Suprapubic skin (tissue), 4 donors: ENCODE measurements at regions not wholly inside any gene's neighbourhood (a gene's known extent, or its start where the extent isn't known, plus 50 kb on each side); places are given as distances from the start of the nearest gene placed in this dataset.
A peak's percentile ranks its signal among the peaks of the same experiment; 100 is the strongest.

Experiments
- DNase-seq, 2 donors: peaks; one replicate each; pipeline ENCODE4 v3.0.0-alpha.2; 2019; ENCODE audit warnings: low spot score in 2 of 2
- H3K27ac ChIP-seq: fragments of 200-600 bp; sonication (generic); one replicate; pipeline ENCODE4 v1.5.1; 2019
- H3K27me3 ChIP-seq: fragments of 200-600 bp; sonication (generic); one replicate; pipeline ENCODE4 v1.5.1; 2019
- H3K36me3 ChIP-seq: fragments of 200-600 bp; sonication (generic); one replicate; pipeline ENCODE4 v1.5.1; 2019
- H3K4me1 ChIP-seq: fragments of 200-600 bp; sonication (generic); one replicate; pipeline ENCODE4 v1.5.1; 2019
- H3K4me3 ChIP-seq: fragments of 200-600 bp; sonication (generic); one replicate; pipeline ENCODE4 v1.5.1; 2019; ENCODE audit warnings: mild to moderate bottlenecking
- H3K9me3 ChIP-seq: fragments of 200-600 bp; sonication (generic); one replicate; pipeline ENCODE4 v1.5.1; 2019
- CTCF ChIP-seq, 2 donors: fragments of 200-600 bp in 1 of 2; fragments of 450-650 bp in 1 of 2; sonication (generic) in 1 of 2; IDR thresholded peaks; one replicate each; pipeline ENCODE4 v1.5.1; 2016 to 2019; ENCODE audit warnings: antibody characterized with exemption in 2 of 2, mild to moderate bottlenecking in 1 of 2, moderate library complexity in 1 of 2
- EP300 ChIP-seq: sonication (generic); formaldehyde crosslinking; IDR thresholded peaks from one replicate; pipeline ENCODE4 v1.6.1; 2017; ENCODE audit warnings: antibody characterized with exemption
- POLR2A ChIP-seq, 2 donors: fragments of 450-650 bp; IDR thresholded peaks; one replicate each; pipeline ENCODE4 v1.6.1; 2017; ENCODE audit warnings: antibody characterized with exemption in 2 of 2, mild to moderate bottlenecking in 2 of 2, moderate library complexity in 2 of 2
- POLR2AphosphoS5 ChIP-seq, 3 donors: sonication (generic); formaldehyde crosslinking; IDR thresholded peaks; one replicate each; pipeline ENCODE4 v1.6.1; 2017; ENCODE audit warnings: antibody characterized with exemption in 3 of 3
- WGBS: methylation state at CpG from one replicate; pipeline ENCODE4 v1.1.5; 2018; 5-methylcytosine and 5-hydroxymethylcytosine counted together

DNA sequence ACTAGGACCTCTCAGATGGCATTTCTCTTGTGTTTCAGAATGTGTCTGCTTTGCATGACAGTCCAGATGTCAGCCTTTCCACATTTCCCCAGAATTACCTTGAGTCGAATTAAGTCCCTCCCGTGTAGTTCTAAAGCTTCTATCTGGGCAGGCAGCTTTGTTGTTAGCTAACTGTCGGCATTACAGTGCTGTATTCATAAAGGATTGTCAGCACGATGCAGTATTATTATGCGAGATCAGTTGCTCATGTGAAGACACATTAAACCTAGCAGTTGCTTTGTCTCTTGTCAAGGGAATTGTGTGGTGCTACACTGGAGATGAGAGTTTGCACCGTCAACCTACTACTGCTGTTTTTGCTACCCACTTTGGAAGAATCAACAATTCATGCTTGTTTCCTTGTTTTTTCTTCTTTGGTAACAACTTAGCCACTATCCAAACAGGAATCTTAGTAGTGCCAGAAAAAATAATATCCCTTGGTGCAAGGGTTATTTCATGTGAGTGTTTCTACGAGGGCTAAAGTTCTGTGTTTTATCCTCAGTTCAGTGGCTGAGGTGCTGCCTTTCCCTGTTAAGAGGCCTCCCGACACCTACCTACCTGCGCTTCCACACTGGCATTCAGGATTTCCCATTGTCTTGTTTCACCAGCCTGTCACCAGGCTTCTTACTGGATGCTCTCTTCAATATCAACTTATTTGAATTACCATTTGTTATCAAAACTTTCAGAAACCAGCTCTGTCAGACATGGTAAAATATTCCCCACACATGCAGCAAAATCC is 297.9 kb upstream of the G2E3 start:
- H3K27me3 ChIP-seq = no peaks in the 10 kb centered on the region
- no peaks in the 10 kb centered on the region for H3K4me1 ChIP-seq
- H3K36me3 ChIP-seq = no peaks in the 10 kb centered on the region
- 73% methylated on average over 9 of the region's 9 CpGs for WGBS
- DNase-seq = no peak
- no peak overlapping the region for H3K27ac ChIP-seq
- H3K9me3 ChIP-seq = no peaks in the 10 kb centered on the region
- no peak overlapping the region for H3K4me3 ChIP-seq
- TF ChIP-seq POLR2AphosphoS5 (IDR thresholded peaks at IDR 0.05) (no peak), POLR2A (IDR thresholded peaks at IDR 0.05) (no peak), EP300 (no peak), CTCF (IDR thresholded peaks at IDR 0.05) (no peak)

DNA sequence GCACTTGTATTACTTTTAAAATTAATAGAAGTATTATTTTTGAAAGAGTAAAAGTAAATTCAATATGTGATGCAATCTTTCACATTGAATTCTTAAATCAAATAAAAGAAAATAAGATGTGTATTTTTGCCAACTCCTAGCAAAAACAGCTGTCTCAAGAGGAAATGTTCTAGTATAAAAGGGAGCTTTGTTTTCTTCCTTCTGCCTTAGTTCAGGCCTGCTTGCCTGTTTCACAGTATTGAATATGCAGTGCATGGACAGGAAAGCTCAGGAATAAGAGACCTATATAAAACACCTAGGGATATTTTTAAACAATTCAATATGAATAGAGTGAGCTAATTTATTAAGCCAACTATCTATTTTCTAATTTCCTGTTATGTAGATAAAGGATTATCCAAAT is 294.8 kb upstream of the G2E3 start:
- H3K27me3 ChIP-seq = no peaks in the 10 kb centered on the region
- H3K4me3 ChIP-seq = no peak overlapping the region
- DNase-seq = no peak
- no peak overlapping the region for H3K27ac ChIP-seq
- TF ChIP-seq EP300 (no peak), POLR2A (IDR thresholded peaks at IDR 0.05) (no peak), CTCF (IDR thresholded peaks at IDR 0.05) (no peak), POLR2AphosphoS5 (IDR thresholded peaks at IDR 0.05) (no peak)
- no peaks in the 10 kb centered on the region for H3K9me3 ChIP-seq
- no peaks in the 10 kb centered on the region for H3K4me1 ChIP-seq
- no peaks in the 10 kb centered on the region for H3K36me3 ChIP-seq

DNA sequence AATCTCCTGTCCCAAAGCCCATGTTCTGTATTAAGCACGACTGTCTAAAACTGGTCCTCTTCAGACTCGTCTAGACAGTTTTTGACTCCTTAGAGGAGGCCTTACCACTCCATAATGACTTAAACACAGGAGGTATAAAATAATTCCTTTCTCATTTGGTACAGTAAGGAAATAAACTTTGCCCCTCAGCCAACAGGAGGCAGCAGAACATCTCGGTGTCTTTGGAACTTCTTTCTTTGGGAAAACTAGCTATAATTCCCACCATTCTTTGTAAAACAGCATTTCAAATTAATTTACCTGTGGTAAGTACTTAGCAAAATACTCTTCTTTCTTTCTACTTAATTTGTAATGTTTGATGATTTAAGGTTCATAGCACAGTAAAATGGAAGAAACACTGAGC is 292.7 kb upstream of the G2E3 start:
- Histone ChIP-seq H3K27me3 (peaks cover 3% of the 10 kb centered on the region), H3K27ac (no peak overlapping the region), H3K4me1 (peaks cover 6% of the 10 kb centered on the region), H3K9me3 (no peaks in the 10 kb centered on the region), H3K4me3 (no peak overlapping the region), H3K36me3 (no peaks in the 10 kb centered on the region)
- no peak for DNase-seq
- 81% methylated on average over 3 of the region's 3 CpGs for WGBS
- TF ChIP-seq POLR2AphosphoS5 (IDR thresholded peaks at IDR 0.05) (no peak), POLR2A (IDR thresholded peaks at IDR 0.05) (no peak), CTCF (IDR thresholded peaks at IDR 0.05) (no peak), EP300 (no peak)

- no peaks in the 10 kb centered on the region for H3K9me3 ChIP-seq
- TF ChIP-seq EP300 = no peak
- TF ChIP-seq CTCF (IDR thresholded peaks at IDR 0.05) = no peak
- no peak for TF ChIP-seq POLR2A (IDR thresholded peaks at IDR 0.05)
- no peak for TF ChIP-seq POLR2AphosphoS5 (IDR thresholded peaks at IDR 0.05)
- H3K4me3 ChIP-seq = no peak overlapping the region
- H3K27ac ChIP-seq = no peak overlapping the region
- peaks cover 6% of the 10 kb centered on the region for H3K4me1 ChIP-seq
- WGBS = 80% methylated on average over 1 of the region's 1 CpG
- no peaks in the 10 kb centered on the region for H3K36me3 ChIP-seq
- H3K27me3 ChIP-seq = peaks cover 3% of the 10 kb centered on the region
- DNase-seq = no peak
These were observed 291.8 kb upstream of the G2E3 start for GRCh38 chr14:30267141-30267540.

GRCh38 chr14:30270200-30271161 is 288.5 kb upstream of the G2E3 start:
- Histone ChIP-seq H3K27me3 (peaks cover 5% of the 10 kb centered on the region), H3K27ac (no peak overlapping the region), H3K9me3 (no peaks in the 10 kb centered on the region), H3K4me3 (peak overlapping the region; percentile 20), H3K36me3 (no peaks in the 10 kb centered on the region), H3K4me1 (peaks cover 6% of the 10 kb centered on the region)
- DNase-seq = peak; percentile 87 to 88
- TF ChIP-seq POLR2AphosphoS5 (IDR thresholded peaks at IDR 0.05) (no peak), CTCF (IDR thresholded peaks at IDR 0.05) (peak in 1 of 2 donors; percentile 83), EP300 (no peak), POLR2A (IDR thresholded peaks at IDR 0.05) (no peak)
- WGBS = 37% methylated on average over 23 of the region's 29 CpGs
